ENCODE measurements at regions not wholly inside any gene's neighbourhood (a gene's known extent, or its start where the extent isn't known, plus 50 kb on each side); places are given as distances from the start of the nearest gene placed in this dataset.

GRCh38 chr21:34020983-34021553, 52.3 kb upstream of the MRPS6 start:
- TF ChIP-seq CTCF (IDR thresholded peaks at IDR 0.05) (no peak), POLR2A (IDR thresholded peaks at IDR 0.05) (no peak)
